ENCODE measurements at regions not wholly inside any gene's neighbourhood (a gene's known extent, or its start where the extent isn't known, plus 50 kb on each side); places are given as distances from the start of the nearest gene placed in this dataset.
"Not testable (repeated sequence)": the region's sequence is repeated elsewhere in the genome, so short reads cannot be mapped to it uniquely, and the experiment has no call there.

DNA sequence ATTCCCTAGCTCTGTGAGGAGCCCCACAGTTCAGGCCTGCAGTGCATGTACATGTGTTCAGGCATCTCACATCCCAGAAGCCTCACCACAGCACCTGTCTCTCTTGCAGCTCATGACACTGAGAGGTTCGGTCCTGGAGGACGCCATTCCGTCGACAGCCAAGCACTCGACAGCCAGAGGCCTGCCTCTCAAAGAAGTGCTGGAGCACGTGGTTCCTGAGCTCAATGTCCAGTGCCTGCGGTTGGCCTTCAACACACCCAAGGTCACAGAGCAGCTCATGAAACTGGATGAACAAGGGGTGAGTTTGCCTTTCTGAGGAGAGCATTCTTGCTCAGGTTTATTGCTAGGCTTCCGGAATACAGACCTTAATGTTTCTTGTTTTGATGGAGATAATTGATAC lies 308.3 kb upstream of the RGS6 start:
- no peaks in the 10 kb centered on the region for H3K27me3 ChIP-seq (ENCODE audit: control insufficient read depth, insufficient read depth, low read length)
- no peak overlapping the region for H3K4me3 ChIP-seq (ENCODE audit: low read length)
- H3K4me2 ChIP-seq (ENCODE audit: low read length): no peak overlapping the region
- H3K4me1 ChIP-seq (ENCODE audit: control insufficient read depth, insufficient read depth, low read length): peaks cover 45% of the 10 kb centered on the region
- H3K9ac ChIP-seq (ENCODE audit: low read depth, low read length): no peak overlapping the region
- H3K9me3 ChIP-seq (replicated peaks; ENCODE audit: low read length): no peaks in the 10 kb centered on the region
- H3K36me3 ChIP-seq (ENCODE audit: insufficient read depth, low read length): peaks cover 23% of the 10 kb centered on the region

DNA sequence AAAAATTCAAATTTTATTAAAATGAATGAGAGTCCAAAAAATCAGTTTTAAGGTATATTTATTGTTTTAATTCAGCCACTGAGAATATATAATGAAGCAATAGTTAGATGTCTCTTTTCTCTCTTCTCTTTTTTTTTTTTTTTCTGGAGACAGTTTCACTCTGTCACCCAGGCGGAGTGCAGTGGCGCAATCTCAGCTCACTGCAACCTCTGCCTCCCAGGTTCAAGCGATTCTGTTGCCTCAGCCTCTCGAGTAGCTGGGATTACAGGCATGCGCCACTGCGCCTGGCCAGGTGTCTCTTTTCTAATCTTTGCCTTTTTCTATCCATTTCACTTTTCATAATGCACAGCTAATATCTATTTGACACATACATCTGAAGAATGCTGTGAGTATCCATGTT lies 307.1 kb upstream of the RGS6 start:
- Histone ChIP-seq H3K27me3 (ENCODE audit: control insufficient read depth, insufficient read depth, low read length) (no peaks in the 10 kb centered on the region), H3K36me3 (ENCODE audit: insufficient read depth, low read length) (peaks cover 16% of the 10 kb centered on the region), H3K9ac (ENCODE audit: low read depth, low read length) (no peak overlapping the region), H3K4me2 (ENCODE audit: low read length) (no peak overlapping the region), H3K4me3 (ENCODE audit: low read length) (no peak overlapping the region), H3K4me1 (ENCODE audit: control insufficient read depth, insufficient read depth, low read length) (peaks cover 51% of the 10 kb centered on the region), H3K9me3 (replicated peaks; ENCODE audit: low read length) (no peaks in the 10 kb centered on the region)

DNA sequence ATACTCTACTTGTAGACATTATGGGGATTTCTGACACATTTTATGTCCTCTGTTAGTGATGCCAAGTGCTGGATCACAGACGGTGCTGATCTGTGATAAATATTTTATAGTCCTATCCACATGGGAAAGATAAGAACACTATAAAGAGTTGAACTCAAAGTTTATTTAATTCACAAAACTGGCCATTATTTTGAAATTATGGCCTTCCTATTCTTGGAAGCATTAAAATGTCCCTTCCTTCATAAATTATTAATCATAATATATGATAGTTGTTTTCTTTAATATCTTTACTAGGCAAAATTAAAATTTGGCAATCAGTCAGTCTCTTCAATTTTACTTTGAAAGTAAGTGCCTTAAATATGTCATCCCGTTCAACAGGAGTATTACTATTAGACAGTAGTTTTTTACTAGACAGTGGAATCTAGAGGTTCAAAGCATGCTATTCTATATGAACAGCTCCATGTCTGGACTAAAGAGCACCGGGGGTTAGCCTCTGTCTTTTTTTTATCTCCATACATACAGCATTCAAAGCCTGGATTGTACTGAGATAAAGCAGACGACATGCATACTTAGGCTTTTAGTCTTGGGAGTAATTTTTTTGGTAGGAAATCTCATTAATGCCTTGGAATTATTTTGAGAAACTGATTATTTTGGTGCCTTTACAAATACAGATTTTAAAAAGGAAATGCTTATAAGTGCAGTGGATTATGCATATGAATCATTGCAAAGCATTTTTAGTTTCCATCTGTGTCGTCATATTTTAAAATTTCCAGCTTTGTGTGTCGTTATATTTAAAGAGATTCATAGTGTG lies 306.1 kb upstream of the RGS6 start:
- Histone ChIP-seq H3K27me3 (ENCODE audit: control insufficient read depth, insufficient read depth, low read length) (no peaks in the 10 kb centered on the region), H3K4me2 (ENCODE audit: low read length) (peak overlapping the region; percentile 9), H3K4me3 (ENCODE audit: low read length) (no peak overlapping the region), H3K9me3 (replicated peaks; ENCODE audit: low read length) (no peaks in the 10 kb centered on the region), H3K4me1 (ENCODE audit: control insufficient read depth, insufficient read depth, low read length) (peaks cover 44% of the 10 kb centered on the region), H3K36me3 (ENCODE audit: insufficient read depth, low read length) (peaks cover 16% of the 10 kb centered on the region), H3K9ac (ENCODE audit: low read depth, low read length) (no peak overlapping the region)

DNA sequence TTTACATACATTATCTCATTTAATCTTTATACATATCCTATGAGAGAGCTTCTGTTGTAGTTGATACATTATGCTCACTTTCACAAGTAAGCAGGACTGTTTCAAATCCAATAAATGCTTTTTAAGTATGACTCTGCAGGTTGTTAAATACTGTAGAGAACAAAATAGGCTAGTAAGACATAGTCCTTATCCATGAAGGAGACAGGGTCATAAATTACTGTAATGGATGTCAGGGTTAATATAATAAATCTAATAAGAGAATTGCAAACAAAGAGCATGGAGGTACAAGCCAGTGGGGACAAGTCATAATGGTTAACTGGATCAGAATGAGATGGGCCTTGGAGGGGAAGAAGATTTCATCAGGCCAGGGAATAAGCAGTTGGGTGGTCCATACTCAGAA lies 303.8 kb upstream of the RGS6 start:
- Histone ChIP-seq H3K27me3 (ENCODE audit: control insufficient read depth, insufficient read depth, low read length) (no peaks in the 10 kb centered on the region), H3K4me2 (ENCODE audit: low read length) (no peak overlapping the region)

DNA sequence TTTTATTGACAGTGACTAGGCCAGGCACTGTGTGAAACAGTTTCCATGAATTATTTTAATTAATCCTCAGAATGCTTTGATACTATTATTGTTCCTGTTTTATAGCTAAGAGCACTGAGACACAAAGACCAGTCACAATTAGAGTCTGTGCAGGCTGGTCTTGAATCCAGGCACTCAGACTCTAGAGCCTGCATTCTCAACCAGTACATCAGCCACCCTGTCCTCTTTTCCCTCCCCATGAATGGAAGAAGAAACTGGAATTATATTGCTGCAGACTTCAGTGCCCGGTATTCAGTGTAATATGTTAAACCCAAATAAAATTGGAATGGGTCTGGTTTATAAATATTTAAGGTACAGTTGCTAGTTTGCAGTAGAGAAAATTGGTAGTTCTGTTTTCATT lies 303.0 kb upstream of the RGS6 start:
- no peak overlapping the region for H3K4me3 ChIP-seq (ENCODE audit: low read length)
- H3K36me3 ChIP-seq (ENCODE audit: insufficient read depth, low read length): peaks cover 6% of the 10 kb centered on the region
- H3K9me3 ChIP-seq (replicated peaks; ENCODE audit: low read length): no peaks in the 10 kb centered on the region
- peaks cover 21% of the 10 kb centered on the region for H3K4me1 ChIP-seq (ENCODE audit: control insufficient read depth, insufficient read depth, low read length)
- no peaks in the 10 kb centered on the region for H3K27me3 ChIP-seq (ENCODE audit: control insufficient read depth, insufficient read depth, low read length)
- peak overlapping the region; percentile 33 for H3K4me2 ChIP-seq (ENCODE audit: low read length)
- H3K9ac ChIP-seq (ENCODE audit: low read depth, low read length): no peak overlapping the region

More for the DNA sequence above, 303.8 kb upstream of the RGS6 start:
- H3K4me1 ChIP-seq (ENCODE audit: control insufficient read depth, insufficient read depth, low read length): peaks cover 24% of the 10 kb centered on the region
- no peak overlapping the region for H3K9ac ChIP-seq (ENCODE audit: low read depth, low read length)
- H3K4me3 ChIP-seq (ENCODE audit: low read length): no peak overlapping the region
- H3K36me3 ChIP-seq (ENCODE audit: insufficient read depth, low read length): peaks cover 11% of the 10 kb centered on the region
- H3K9me3 ChIP-seq (replicated peaks; ENCODE audit: low read length): no peaks in the 10 kb centered on the region

DNA sequence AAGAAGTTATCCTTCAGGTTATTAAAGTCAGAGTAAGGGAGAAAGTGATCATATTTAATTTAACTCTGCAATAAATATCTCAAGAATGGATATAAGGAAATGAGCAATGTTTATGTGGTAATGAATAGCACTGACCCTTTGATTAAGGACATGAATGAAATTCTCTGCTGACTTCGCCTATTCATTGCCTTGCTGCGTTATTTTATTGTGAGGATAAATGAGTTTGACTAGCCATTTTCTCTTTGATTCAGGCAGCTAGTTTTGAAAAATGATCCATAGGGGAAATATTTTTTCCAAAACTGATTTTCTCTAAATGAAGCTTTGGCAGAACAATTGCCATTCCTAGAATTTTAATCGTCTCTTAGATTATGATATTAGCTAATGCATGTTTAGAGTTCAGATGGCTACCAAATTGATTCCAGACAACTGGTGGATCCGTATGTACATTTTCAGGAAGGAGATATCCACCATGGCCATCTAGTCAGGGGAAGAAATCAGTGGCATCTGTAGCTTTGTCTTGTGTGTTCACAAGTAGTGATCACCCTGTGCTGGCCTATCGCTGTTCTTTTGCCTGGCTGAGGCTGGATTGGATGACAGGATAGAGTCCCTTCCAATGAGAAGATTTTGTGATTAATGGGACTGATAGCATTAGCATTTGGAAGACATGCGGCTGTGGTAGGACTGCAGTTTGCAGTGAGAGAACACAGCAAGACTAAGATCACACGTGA lies 302.3 kb upstream of the RGS6 start:
- H3K9ac ChIP-seq (ENCODE audit: low read depth, low read length): no peak overlapping the region
- peaks cover 21% of the 10 kb centered on the region for H3K4me1 ChIP-seq (ENCODE audit: control insufficient read depth, insufficient read depth, low read length)
- H3K4me3 ChIP-seq (ENCODE audit: low read length): no peak overlapping the region
- peak overlapping the region; percentile 33 for H3K4me2 ChIP-seq (ENCODE audit: low read length)
- H3K36me3 ChIP-seq (ENCODE audit: insufficient read depth, low read length): no peaks in the 10 kb centered on the region
- no peaks in the 10 kb centered on the region for H3K27me3 ChIP-seq (ENCODE audit: control insufficient read depth, insufficient read depth, low read length)
- H3K9me3 ChIP-seq (replicated peaks; ENCODE audit: low read length): no peaks in the 10 kb centered on the region

DNA sequence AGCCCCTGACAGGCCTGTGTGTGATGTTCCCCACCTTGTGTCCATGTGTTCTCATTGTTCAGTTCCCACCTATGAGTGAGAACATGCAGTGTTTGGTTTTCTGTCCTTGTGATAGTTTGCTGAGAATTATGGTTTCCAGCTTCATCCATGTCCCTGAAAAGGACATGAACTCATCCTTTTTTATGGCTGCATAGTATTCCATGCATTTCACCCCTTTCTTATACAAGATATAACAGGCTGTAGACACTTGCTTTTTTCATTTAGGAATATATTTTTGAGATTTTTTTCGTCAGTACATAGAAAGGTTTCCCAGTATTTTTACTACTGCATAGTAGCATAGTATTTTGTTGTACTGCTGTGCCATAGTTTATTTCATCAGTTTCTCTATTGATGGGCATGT lies 301.2 kb upstream of the RGS6 start:
- not testable (repeated sequence) for H3K36me3 ChIP-seq (ENCODE audit: insufficient read depth, low read length); H3K4me2 ChIP-seq (ENCODE audit: low read length); H3K27me3 ChIP-seq (ENCODE audit: control insufficient read depth, insufficient read depth, low read length); H3K4me3 ChIP-seq (ENCODE audit: low read length); H3K9me3 ChIP-seq (replicated peaks; ENCODE audit: low read length); H3K9ac ChIP-seq (ENCODE audit: low read depth, low read length)
- H3K4me1 ChIP-seq (ENCODE audit: control insufficient read depth, insufficient read depth, low read length): peaks cover 24% of the 10 kb centered on the region

DNA sequence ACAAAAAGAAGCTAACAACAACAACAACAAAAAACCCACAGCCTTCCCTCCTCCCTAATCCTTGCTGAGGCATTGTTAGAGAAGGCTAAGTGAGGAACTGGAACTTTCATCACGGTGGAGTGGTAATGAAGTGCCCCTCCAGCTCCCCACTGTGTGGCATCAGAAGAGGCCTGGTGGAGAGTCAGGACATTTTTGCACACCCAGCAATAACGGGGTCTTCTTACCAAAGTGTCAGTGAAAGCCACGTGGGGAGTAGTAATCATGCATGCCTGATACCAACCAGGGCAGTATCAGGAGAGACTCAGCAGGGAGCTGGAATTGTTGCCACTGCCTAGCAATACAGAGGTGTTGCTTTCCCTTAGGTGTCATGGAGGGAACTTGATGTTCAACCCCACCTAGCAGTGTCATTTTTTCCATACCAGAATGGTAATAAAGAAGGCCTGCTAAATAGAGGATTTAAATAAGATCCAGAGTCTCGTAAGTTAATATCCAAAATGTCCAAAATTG lies 299.7 kb upstream of the RGS6 start:
- H3K36me3 ChIP-seq (ENCODE audit: insufficient read depth, low read length): no peaks in the 10 kb centered on the region
- H3K4me3 ChIP-seq (ENCODE audit: low read length): no peak overlapping the region
- no peak overlapping the region for H3K4me2 ChIP-seq (ENCODE audit: low read length)
- no peak overlapping the region for H3K9ac ChIP-seq (ENCODE audit: low read depth, low read length)
- H3K9me3 ChIP-seq (replicated peaks; ENCODE audit: low read length): no peaks in the 10 kb centered on the region
- H3K27me3 ChIP-seq (ENCODE audit: control insufficient read depth, insufficient read depth, low read length): no peaks in the 10 kb centered on the region
- peaks cover 31% of the 10 kb centered on the region for H3K4me1 ChIP-seq (ENCODE audit: control insufficient read depth, insufficient read depth, low read length)

DNA sequence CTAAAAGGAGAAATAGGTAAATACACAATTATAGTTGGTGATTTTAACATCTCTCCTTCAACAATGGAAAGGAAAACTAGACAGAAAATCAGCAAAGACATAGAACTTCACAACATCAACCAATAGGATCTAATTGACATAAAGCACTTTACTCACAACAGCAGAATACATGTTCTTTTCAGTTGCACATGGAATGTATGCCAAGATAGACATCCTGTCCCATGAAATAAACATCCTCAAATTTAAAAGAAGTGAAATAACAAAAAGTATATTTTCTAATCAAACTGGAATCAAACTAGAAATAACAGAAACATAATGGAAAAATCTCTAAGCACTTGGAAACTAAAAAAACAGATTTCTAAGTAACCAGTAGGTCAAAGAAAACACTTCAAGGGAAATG lies 296.2 kb upstream of the RGS6 start:
- Histone ChIP-seq H3K36me3 (ENCODE audit: insufficient read depth, low read length) (no peaks in the 10 kb centered on the region), H3K4me1 (ENCODE audit: control insufficient read depth, insufficient read depth, low read length) (peaks cover 35% of the 10 kb centered on the region), H3K4me3 (ENCODE audit: low read length) (no peak overlapping the region), H3K4me2 (ENCODE audit: low read length) (no peak overlapping the region), H3K9me3 (replicated peaks; ENCODE audit: low read length) (no peaks in the 10 kb centered on the region), H3K9ac (ENCODE audit: low read depth, low read length) (no peak overlapping the region), H3K27me3 (ENCODE audit: control insufficient read depth, insufficient read depth, low read length) (no peaks in the 10 kb centered on the region)

DNA sequence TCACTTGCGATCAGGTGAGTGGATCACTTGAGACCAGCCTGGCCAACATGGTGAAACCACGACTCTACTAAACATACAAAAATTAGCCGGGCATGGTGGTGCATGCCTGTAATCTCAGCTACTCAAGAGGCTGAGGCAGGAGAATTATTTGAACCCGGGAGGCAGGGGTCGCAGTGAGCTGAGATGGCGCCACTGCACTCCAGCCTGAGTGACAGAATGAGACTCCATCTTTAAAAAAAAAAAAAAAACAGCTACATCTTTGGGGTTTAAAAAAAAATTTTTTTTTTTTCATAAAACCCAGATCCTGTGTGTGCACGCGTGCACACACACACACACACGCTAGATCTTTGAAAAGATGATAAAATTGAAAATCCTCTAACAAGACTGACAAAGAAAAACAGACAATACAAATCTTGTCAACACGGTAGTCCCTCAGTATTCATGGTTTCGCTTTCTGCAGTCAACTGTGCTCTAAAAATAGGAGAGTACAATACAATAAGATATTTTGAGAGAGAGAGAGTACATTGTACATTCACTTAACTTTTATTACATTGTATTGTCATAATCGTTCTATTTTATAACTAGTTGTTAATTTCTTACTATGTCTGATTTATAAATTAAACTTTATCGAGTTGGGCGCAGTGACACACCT lies 295.3 kb upstream of the RGS6 start:
- H3K4me2 ChIP-seq (ENCODE audit: low read length): no peak overlapping the region
- H3K27me3 ChIP-seq (ENCODE audit: control insufficient read depth, insufficient read depth, low read length): no peaks in the 10 kb centered on the region
- no peak overlapping the region for H3K9ac ChIP-seq (ENCODE audit: low read depth, low read length)
- no peaks in the 10 kb centered on the region for H3K36me3 ChIP-seq (ENCODE audit: insufficient read depth, low read length)
- H3K4me3 ChIP-seq (ENCODE audit: low read length): no peak overlapping the region
- H3K4me1 ChIP-seq (ENCODE audit: control insufficient read depth, insufficient read depth, low read length): peaks cover 35% of the 10 kb centered on the region
- no peaks in the 10 kb centered on the region for H3K9me3 ChIP-seq (replicated peaks; ENCODE audit: low read length)

DNA sequence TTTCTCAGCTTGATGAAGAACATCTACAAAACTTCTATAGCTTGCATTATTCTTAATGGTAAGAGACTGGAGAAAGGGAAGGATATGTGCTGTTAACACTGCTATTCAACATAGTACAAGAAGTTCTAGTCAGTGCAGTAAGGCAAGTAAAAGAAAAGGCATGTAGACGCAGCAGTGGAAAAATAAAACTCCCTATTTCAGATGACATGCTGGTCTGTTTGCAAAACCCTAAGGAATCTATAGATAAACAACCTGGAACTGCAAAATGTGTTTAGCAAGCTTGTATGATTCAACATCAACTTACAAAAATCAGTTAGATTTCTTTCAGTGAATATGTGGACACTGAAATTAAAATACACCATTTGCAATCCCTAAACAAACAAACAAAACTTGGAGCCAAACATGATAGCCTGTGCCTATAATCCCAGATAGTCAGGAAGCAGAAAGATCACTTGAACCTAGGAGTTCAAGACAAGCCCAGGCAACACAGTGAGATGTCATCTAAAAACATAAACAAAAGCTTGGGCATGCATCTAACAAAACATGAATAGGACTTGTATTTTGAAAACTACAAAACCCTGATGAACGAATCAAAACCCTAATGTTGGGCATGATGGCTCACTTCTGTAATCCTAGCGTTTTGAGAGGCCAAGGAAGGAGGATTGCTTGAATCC lies 293.6 kb upstream of the RGS6 start:
- Histone ChIP-seq H3K9me3 (replicated peaks; ENCODE audit: low read length) (peaks cover 5% of the 10 kb centered on the region), H3K4me3 (ENCODE audit: low read length) (no peak overlapping the region), H3K27me3 (ENCODE audit: control insufficient read depth, insufficient read depth, low read length) (no peaks in the 10 kb centered on the region), H3K9ac (ENCODE audit: low read depth, low read length) (peak overlapping the region; percentile 3), H3K36me3 (ENCODE audit: insufficient read depth, low read length) (peaks cover 5% of the 10 kb centered on the region), H3K4me2 (ENCODE audit: low read length) (peak overlapping the region; percentile 5), H3K4me1 (ENCODE audit: control insufficient read depth, insufficient read depth, low read length) (peaks cover 35% of the 10 kb centered on the region)

All from skeletal muscle satellite cell (primary cell).